SK-MEL-5 (cell line): ENCODE measurements at regions not wholly inside any gene's neighbourhood (a gene's known extent, or its start where the extent isn't known, plus 50 kb on each side); places are given as distances from the start of the nearest gene placed in this dataset.

Source experiments
- small RNA-seq, 2 experiments: library from RNA; depleted of rRNA; stranded (forward); fragments of <200 nt; gene quantifications; one replicate each; pipeline ENCODE3, GENCODE V24; 2014

Small RNA genes in the stretch of these regions (small RNA-seq; reads per million reads assigned to genes)
- gene MIR3680-2 = 0 reads per million in 2 experiments
